Body of pancreas (tissue), 4 donors: ENCODE measurements at regions not wholly inside any gene's neighbourhood (a gene's known extent, or its start where the extent isn't known, plus 50 kb on each side); places are given as distances from the start of the nearest gene placed in this dataset.

Experiments
- POLR2A ChIP-seq, 3 donors: fragments of 450-650 bp; IDR thresholded peaks; one replicate each; pipeline ENCODE4 v1.6.1; 2016; ENCODE audit warnings: antibody characterized with exemption in 3 of 3, mild to moderate bottlenecking in 2 of 3
- TF ChIP-seq, protein P1 (sequence below), 7 experiments: fragments of 450-650 bp in 4 of 7; fragments of 200-600 bp in 3 of 7; sonication (generic) in 3 of 7; IDR thresholded peaks; one replicate each; pipeline ENCODE4 v1.5.1; 2016 to 2019; ENCODE audit warnings: antibody characterized with exemption in 7 of 7

DNA sequence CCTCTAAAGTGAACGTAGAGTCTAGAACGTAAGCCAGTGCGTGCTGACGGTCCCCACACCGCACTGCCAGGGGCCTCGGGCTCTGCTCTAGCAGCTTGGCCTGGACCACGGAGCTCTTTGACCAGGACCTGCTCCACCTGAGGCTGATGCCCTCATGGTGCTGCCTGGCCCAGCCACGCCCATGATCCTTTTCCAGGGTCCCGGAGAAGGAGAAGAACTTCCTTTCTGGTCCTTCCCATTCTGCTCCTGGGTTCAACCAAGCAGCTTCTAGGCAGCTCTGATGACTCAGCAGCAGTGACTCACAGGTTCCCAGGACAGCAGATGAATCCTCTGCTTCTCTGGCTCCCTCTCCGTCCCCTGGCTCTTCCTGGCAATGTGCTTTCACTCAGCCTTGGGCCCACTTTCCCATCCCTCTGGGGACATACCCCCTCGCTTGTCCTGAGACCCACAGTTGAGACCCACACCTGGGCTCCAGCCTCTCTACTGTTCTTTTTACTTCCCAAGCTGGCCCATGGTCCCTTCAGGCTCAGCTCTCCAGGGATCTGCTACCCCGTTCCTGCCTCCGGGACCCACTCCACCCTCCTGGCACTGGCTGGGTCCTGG, 246.3 kb upstream of the RAB4A start:
- TF ChIP-seq, protein P1, sequence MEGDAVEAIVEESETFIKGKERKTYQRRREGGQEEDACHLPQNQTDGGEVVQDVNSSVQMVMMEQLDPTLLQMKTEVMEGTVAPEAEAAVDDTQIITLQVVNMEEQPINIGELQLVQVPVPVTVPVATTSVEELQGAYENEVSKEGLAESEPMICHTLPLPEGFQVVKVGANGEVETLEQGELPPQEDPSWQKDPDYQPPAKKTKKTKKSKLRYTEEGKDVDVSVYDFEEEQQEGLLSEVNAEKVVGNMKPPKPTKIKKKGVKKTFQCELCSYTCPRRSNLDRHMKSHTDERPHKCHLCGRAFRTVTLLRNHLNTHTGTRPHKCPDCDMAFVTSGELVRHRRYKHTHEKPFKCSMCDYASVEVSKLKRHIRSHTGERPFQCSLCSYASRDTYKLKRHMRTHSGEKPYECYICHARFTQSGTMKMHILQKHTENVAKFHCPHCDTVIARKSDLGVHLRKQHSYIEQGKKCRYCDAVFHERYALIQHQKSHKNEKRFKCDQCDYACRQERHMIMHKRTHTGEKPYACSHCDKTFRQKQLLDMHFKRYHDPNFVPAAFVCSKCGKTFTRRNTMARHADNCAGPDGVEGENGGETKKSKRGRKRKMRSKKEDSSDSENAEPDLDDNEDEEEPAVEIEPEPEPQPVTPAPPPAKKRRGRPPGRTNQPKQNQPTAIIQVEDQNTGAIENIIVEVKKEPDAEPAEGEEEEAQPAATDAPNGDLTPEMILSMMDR (IDR thresholded peaks at IDR 0.05), result no peak
- TF ChIP-seq POLR2A (IDR thresholded peaks at IDR 0.05), result no peak
